Loucy (cell line): ENCODE measurements at regions not wholly inside any gene's neighbourhood (a gene's known extent, or its start where the extent isn't known, plus 50 kb on each side); places are given as distances from the start of the nearest gene placed in this dataset.

ENCODE experiments used
- H2AFZ ChIP-seq: fragments of 200-600 bp; sonication (generic); 2 replicates; pipeline ENCODE4 v1.6.0; 2016; ENCODE audit warnings: antibody characterized with exemption, mild to moderate bottlenecking, low read length, moderate library complexity
- H3F3A ChIP-seq: fragments of 200-600 bp; 2 replicates; pipeline ENCODE4 v1.6.0; 2016; ENCODE audit warnings: antibody characterized with exemption, low read depth, mild to moderate bottlenecking
- H3K27me3 ChIP-seq: fragments of 200-600 bp; sonication (generic); 2 replicates; pipeline ENCODE4 v1.6.1; 2014; ENCODE audit warnings: low read length, mild to moderate bottlenecking; ENCODE audit not compliant: insufficient read depth, poor library complexity, severe bottlenecking
- H3K36me3 ChIP-seq: fragments of 200-600 bp; sonication (generic); 2 replicates; pipeline ENCODE4 v1.6.1; 2016; ENCODE audit warnings: low read length; ENCODE audit not compliant: insufficient read depth
- H3K4me1 ChIP-seq: fragments of 200-600 bp; sonication (generic); 2 replicates; pipeline ENCODE4 v1.5.1; 2014; ENCODE audit warnings: low read length, mild to moderate bottlenecking; ENCODE audit not compliant: insufficient read depth, poor library complexity, severe bottlenecking
- H3K4me2 ChIP-seq: fragments of 200-600 bp; sonication (generic); 2 replicates; pipeline ENCODE4 v1.6.0; 2014; ENCODE audit warnings: antibody characterized with exemption, low read length, low read depth, mild to moderate bottlenecking; ENCODE audit not compliant: poor library complexity, severe bottlenecking
- H3K4me3 ChIP-seq: fragments of 200-600 bp; sonication (generic); 2 replicates; pipeline ENCODE4 v1.5.1; 2014; ENCODE audit warnings: low read length, mild to moderate bottlenecking, mixed read lengths; ENCODE audit not compliant: poor library complexity, severe bottlenecking
- H3K79me2 ChIP-seq: fragments of 200-600 bp; sonication (generic); 2 replicates; pipeline ENCODE4 v1.6.1; 2014; ENCODE audit warnings: low read length; ENCODE audit not compliant: insufficient read depth
- H3K9ac ChIP-seq: fragments of 200-600 bp; sonication (generic); 2 replicates; pipeline ENCODE4 v1.6.0; 2014; ENCODE audit warnings: mild to moderate bottlenecking, low read depth, low read length, moderate library complexity; ENCODE audit not compliant: poor library complexity, severe bottlenecking
- H3K9me2 ChIP-seq: fragments of 200-600 bp; sonication (generic); replicated peaks from 2 replicates; pipeline ENCODE4 v1.6.1; 2016; ENCODE audit warnings: low read depth, low read length, mixed read lengths
- H3K9me3 ChIP-seq: fragments of 200-600 bp; sonication (generic); 2 replicates; pipeline ENCODE4 v1.6.1; 2014; ENCODE audit warnings: mild to moderate bottlenecking, antibody characterized with exemption, low read length, low read depth; ENCODE audit not compliant: insufficient read depth
- H4K20me1 ChIP-seq: fragments of 200-600 bp; sonication (generic); 2 replicates; pipeline ENCODE4 v1.6.0; 2014; ENCODE audit warnings: antibody characterized with exemption, low read length, mild to moderate bottlenecking; ENCODE audit not compliant: insufficient read depth, poor library complexity, severe bottlenecking
- EZH2phosphoT487 ChIP-seq: fragments of 200-600 bp; IDR thresholded peaks from 2 replicates; pipeline ENCODE4 v1.6.1; 2018; ENCODE audit warnings: antibody characterized with exemption, mild to moderate bottlenecking, moderate library complexity, borderline replicate concordance
- TF ChIP-seq, protein P1 (sequence below): fragments of 200-600 bp; sonication (generic); conservative IDR thresholded peaks from 2 replicates; pipeline ENCODE4 v1.5.1; 2014; ENCODE audit warnings: mild to moderate bottlenecking, antibody characterized with exemption, low read length

DNA sequence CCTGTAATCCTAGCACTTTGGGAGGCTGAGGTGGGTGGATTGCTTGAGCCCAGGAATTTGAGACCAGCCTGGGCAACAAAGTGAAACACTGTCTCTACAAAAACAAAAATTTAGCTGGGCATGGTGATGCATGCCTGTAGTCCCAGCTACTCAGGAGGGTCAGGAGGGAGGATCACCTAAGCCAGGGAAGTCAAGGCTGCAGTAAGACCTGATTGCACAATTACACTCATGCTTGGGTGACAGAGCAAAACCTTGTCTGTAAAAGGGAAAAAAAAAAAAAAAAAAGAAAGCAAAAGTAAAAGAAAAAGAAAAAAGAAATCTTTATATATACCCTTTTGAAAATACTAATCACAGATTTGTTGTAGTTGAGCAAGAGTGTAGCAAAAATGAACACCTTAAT lies 801.0 kb upstream of the IGFBP7 start:
- Histone ChIP-seq H2AFZ (no peak overlapping the region), H3K4me2 (no peak overlapping the region)

DNA sequence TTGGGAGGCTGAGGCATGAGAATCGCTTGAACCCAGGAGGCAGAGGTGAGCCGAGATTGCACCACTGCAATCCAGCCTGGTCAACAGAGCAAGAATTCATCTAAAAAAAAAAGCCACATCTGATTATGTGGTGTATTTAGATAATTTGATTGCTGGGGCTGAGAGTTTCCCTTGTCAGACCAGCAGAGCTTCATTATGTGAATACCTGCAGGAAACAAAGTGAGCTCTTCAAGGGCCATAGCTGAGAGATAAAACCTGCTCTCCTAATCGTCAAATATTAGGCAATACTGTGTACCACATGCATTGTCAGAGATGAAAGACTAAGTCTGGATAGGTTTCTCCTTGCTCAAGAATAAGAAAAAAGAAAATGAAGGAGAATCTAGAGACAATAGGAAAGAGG lies 800.0 kb upstream of the IGFBP7 start:
- Histone ChIP-seq H3K4me3 (no peak overlapping the region), H3K9me2 (no peaks in the 10 kb centered on the region), H3F3A (no peaks in the 10 kb centered on the region), H3K27me3 (no peaks in the 10 kb centered on the region), H3K36me3 (no peaks in the 10 kb centered on the region), H3K9ac (no peak overlapping the region), H3K9me3 (no peaks in the 10 kb centered on the region), H3K4me1 (no peaks in the 10 kb centered on the region), H3K79me2 (no peaks in the 10 kb centered on the region), H2AFZ (no peak overlapping the region), H4K20me1 (no peaks in the 10 kb centered on the region), H3K4me2 (no peak overlapping the region)
- TF ChIP-seq, protein P1, sequence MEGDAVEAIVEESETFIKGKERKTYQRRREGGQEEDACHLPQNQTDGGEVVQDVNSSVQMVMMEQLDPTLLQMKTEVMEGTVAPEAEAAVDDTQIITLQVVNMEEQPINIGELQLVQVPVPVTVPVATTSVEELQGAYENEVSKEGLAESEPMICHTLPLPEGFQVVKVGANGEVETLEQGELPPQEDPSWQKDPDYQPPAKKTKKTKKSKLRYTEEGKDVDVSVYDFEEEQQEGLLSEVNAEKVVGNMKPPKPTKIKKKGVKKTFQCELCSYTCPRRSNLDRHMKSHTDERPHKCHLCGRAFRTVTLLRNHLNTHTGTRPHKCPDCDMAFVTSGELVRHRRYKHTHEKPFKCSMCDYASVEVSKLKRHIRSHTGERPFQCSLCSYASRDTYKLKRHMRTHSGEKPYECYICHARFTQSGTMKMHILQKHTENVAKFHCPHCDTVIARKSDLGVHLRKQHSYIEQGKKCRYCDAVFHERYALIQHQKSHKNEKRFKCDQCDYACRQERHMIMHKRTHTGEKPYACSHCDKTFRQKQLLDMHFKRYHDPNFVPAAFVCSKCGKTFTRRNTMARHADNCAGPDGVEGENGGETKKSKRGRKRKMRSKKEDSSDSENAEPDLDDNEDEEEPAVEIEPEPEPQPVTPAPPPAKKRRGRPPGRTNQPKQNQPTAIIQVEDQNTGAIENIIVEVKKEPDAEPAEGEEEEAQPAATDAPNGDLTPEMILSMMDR: no peak
- TF ChIP-seq EZH2phosphoT487: no peak

More for the DNA sequence above, 801.0 kb upstream of the IGFBP7 start:
- Histone ChIP-seq H3K79me2 (no peaks in the 10 kb centered on the region), H3K4me3 (no peak overlapping the region), H3K9me2 (no peaks in the 10 kb centered on the region), H4K20me1 (no peaks in the 10 kb centered on the region), H3K9me3 (no peaks in the 10 kb centered on the region), H3F3A (no peaks in the 10 kb centered on the region), H3K4me1 (no peaks in the 10 kb centered on the region), H3K36me3 (no peaks in the 10 kb centered on the region), H3K27me3 (no peaks in the 10 kb centered on the region), H3K9ac (no peak overlapping the region)
- no peak for TF ChIP-seq EZH2phosphoT487
- TF ChIP-seq, protein P1: no peak

DNA sequence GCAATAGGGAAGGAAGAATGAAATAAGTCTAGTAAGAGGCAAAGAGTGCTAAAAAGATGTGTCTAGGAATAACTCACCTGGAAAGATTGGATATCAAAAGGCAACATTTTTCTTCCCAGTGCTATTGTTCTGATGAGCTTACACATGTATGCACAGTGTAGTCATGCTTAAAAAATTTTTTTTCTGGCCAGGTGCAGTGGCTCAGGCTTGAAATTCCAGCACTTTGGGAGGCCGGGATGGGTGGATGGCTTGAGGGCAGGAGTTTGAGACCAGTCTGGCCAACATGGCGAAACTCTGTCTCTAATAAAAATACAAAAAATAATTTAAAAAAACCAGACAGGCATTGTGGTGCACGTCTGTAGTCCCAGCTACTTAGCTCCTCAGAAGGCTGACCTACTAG lies 795.8 kb upstream of the IGFBP7 start:
- no peaks in the 10 kb centered on the region for H3K36me3 ChIP-seq
- no peak overlapping the region for H3K4me2 ChIP-seq
- no peaks in the 10 kb centered on the region for H3K79me2 ChIP-seq
- no peaks in the 10 kb centered on the region for H3K9me2 ChIP-seq
- H4K20me1 ChIP-seq: no peaks in the 10 kb centered on the region
- no peak overlapping the region for H3K9ac ChIP-seq
- H3K4me3 ChIP-seq: no peak overlapping the region
- no peaks in the 10 kb centered on the region for H3K4me1 ChIP-seq
- H3K9me3 ChIP-seq: no peaks in the 10 kb centered on the region
- no peaks in the 10 kb centered on the region for H3F3A ChIP-seq
- no peaks in the 10 kb centered on the region for H3K27me3 ChIP-seq
- no peak overlapping the region for H2AFZ ChIP-seq
- no peak for TF ChIP-seq EZH2phosphoT487
- TF ChIP-seq, protein P1: no peak
